ENCODE measurements at regions not wholly inside any gene's neighbourhood (a gene's known extent, or its start where the extent isn't known, plus 50 kb on each side); places are given as distances from the start of the nearest gene placed in this dataset.
"Not testable (repeated sequence)": the region's sequence is repeated elsewhere in the genome, so short reads cannot be mapped to it uniquely, and the experiment has no call there.

GRCh38 chr6:133131621-133132465, 109.3 kb upstream of the EYA4 start:
- no peak for DNase-seq (ENCODE audit: low read depth)
- TF ChIP-seq, protein P1, sequence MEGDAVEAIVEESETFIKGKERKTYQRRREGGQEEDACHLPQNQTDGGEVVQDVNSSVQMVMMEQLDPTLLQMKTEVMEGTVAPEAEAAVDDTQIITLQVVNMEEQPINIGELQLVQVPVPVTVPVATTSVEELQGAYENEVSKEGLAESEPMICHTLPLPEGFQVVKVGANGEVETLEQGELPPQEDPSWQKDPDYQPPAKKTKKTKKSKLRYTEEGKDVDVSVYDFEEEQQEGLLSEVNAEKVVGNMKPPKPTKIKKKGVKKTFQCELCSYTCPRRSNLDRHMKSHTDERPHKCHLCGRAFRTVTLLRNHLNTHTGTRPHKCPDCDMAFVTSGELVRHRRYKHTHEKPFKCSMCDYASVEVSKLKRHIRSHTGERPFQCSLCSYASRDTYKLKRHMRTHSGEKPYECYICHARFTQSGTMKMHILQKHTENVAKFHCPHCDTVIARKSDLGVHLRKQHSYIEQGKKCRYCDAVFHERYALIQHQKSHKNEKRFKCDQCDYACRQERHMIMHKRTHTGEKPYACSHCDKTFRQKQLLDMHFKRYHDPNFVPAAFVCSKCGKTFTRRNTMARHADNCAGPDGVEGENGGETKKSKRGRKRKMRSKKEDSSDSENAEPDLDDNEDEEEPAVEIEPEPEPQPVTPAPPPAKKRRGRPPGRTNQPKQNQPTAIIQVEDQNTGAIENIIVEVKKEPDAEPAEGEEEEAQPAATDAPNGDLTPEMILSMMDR (IDR thresholded peaks at IDR 0.05; ENCODE audit: low read length, missing control alignments): no peak
- H3K4me3 ChIP-seq (replicated peaks; ENCODE audit: low read depth, low read length): no peak overlapping the region

- DNase-seq (ENCODE audit: low read depth): no peak
- H3K4me3 ChIP-seq (replicated peaks; ENCODE audit: low read depth, low read length): no peak overlapping the region
- TF ChIP-seq, protein P1 (IDR thresholded peaks at IDR 0.05; ENCODE audit: low read length, missing control alignments): no peak
Measured at GRCh38 chr6:133132466-133132971, 108.6 kb upstream of the EYA4 start.

- TF ChIP-seq, protein P1 (IDR thresholded peaks at IDR 0.05; ENCODE audit: low read length, missing control alignments): no peak
- no peak overlapping the region for H3K4me3 ChIP-seq (replicated peaks; ENCODE audit: low read depth, low read length)
- no peak for DNase-seq (ENCODE audit: low read depth)
Measured at GRCh38 chr6:133136177-133136880, 104.8 kb upstream of the EYA4 start.

DNA sequence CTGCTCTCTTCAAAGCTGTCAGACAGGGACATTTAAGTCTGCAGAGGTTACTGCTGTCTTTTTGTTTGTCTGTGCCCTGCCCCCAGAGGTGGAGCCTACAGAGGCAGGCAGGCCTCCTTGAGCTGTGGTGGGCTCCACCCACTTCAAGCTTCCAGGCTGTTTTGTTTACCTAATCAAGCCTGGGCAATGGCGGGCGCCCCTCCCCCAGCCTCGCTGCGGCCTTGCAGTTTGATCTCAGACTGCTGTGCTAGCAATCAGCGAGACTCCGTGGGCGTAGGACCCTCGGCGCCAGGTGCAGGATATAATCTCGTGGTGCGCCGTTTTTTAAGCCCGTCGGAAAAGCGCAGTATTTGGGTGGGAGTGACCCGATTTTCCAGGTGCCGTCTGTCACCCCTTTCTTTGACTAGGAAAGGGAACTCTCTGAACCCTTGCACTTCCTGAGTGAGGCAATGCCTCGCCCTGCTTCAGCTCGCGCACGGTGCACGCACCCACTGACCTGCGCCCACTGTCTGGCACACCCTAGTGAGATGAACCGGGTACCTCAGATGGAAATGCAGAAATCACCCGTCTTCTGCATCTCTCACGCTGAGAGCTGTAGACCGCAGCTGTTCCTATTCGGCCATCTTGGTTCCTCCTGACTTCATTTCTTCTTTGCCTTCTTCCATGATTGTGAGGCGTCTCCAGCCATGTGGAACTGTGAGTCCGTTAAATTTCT, 93.5 kb upstream of the EYA4 start:
- H3K4me3 ChIP-seq (replicated peaks; ENCODE audit: low read depth, low read length): not testable (repeated sequence)

GRCh38 chr6:133156689-133157088, 84.5 kb upstream of the EYA4 start:
- TF ChIP-seq, protein P1 (IDR thresholded peaks at IDR 0.05; ENCODE audit: low read length, missing control alignments): no peak
- no peak for DNase-seq (ENCODE audit: low read depth)

More for the DNA sequence above, 93.5 kb upstream of the EYA4 start:
- DNase-seq (ENCODE audit: low read depth): not testable (repeated sequence)

DNA sequence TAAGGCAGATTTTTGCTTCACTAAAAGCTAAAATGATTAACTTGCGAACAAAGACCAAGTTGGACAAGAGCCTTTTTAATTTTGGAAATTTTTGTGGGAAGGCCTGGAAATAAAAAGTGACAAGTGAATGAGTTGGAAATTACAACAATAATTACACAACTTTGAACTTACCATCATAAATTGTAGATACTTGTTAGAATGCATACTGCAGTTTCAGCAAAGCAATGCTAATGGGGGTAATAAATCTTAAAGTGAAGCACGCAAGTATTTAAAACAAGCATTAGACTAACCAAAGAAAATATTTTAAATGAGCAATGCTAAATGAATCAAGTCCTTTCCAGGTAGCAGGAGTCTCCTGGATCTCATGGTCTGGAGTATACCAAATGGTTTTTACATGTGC, 83.2 kb upstream of the EYA4 start:
- TF ChIP-seq, protein P1 (IDR thresholded peaks at IDR 0.05; ENCODE audit: low read length, missing control alignments): no peak
- DNase-seq (ENCODE audit: low read depth): no peak
- no peak overlapping the region for H3K4me3 ChIP-seq (replicated peaks; ENCODE audit: low read depth, low read length)

More at GRCh38 chr6:133156689-133157088, 84.5 kb upstream of the EYA4 start:
- H3K4me3 ChIP-seq (replicated peaks; ENCODE audit: low read depth, low read length): no peak overlapping the region

Data from fibroblast of pulmonary artery (primary cell).